ENCODE measurements at regions not wholly inside any gene's neighbourhood (a gene's known extent, or its start where the extent isn't known, plus 50 kb on each side); places are given as distances from the start of the nearest gene placed in this dataset.
"Not testable (repeated sequence)": the region's sequence is repeated elsewhere in the genome, so short reads cannot be mapped to it uniquely, and the experiment has no call there.

DNA sequence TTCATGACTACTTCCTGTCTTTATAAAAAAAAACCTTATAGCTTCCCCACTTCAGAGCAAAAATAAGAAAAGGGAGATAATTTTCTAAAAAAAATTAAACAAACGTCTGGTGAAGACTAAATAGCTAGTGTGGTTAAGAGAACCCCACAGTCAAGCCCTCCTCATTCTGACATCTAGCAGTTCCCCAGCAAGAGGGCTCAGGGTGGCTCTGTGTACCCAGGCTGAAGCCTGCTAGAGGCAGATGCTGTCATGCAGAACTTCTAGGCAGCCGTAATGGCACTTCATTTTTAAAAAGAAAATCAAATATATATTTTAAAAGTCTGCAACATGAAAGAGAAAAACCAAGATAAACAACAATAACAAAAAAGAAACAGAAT, 223.1 kb upstream of the KLF14 start:
- WGBS, result 57% methylated on average over 2 of the region's 2 CpGs
- H3K9me3 ChIP-seq, result no peaks in the 10 kb centered on the region
- no peaks in the 10 kb centered on the region for H3K27me3 ChIP-seq
- TF ChIP-seq POLR2A (IDR thresholded peaks at IDR 0.05; ENCODE audit: low read depth) (no peak), EP300 (IDR thresholded peaks at IDR 0.05) (no peak), POLR2AphosphoS5 (IDR thresholded peaks at IDR 0.05) (no peak)
- TF ChIP-seq, protein P1, sequence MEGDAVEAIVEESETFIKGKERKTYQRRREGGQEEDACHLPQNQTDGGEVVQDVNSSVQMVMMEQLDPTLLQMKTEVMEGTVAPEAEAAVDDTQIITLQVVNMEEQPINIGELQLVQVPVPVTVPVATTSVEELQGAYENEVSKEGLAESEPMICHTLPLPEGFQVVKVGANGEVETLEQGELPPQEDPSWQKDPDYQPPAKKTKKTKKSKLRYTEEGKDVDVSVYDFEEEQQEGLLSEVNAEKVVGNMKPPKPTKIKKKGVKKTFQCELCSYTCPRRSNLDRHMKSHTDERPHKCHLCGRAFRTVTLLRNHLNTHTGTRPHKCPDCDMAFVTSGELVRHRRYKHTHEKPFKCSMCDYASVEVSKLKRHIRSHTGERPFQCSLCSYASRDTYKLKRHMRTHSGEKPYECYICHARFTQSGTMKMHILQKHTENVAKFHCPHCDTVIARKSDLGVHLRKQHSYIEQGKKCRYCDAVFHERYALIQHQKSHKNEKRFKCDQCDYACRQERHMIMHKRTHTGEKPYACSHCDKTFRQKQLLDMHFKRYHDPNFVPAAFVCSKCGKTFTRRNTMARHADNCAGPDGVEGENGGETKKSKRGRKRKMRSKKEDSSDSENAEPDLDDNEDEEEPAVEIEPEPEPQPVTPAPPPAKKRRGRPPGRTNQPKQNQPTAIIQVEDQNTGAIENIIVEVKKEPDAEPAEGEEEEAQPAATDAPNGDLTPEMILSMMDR (IDR thresholded peaks at IDR 0.05), result no peak
- H3K4me3 ChIP-seq, result no peak overlapping the region
- H3K36me3 ChIP-seq, result peaks cover 0 to 58% (median 21%) of the 10 kb centered on the region in 4 donors
- peaks cover 41 to 75% (median 61%) of the 10 kb centered on the region in 4 donors for H3K4me1 ChIP-seq
- H3K27ac ChIP-seq (replicated peaks in 1 of 4), result no peak overlapping the region
- DNase-seq (ENCODE audit: extremely low spot score), result no peak
- intact Hi-C loops (cut with DNase I), result no loop called here

DNA sequence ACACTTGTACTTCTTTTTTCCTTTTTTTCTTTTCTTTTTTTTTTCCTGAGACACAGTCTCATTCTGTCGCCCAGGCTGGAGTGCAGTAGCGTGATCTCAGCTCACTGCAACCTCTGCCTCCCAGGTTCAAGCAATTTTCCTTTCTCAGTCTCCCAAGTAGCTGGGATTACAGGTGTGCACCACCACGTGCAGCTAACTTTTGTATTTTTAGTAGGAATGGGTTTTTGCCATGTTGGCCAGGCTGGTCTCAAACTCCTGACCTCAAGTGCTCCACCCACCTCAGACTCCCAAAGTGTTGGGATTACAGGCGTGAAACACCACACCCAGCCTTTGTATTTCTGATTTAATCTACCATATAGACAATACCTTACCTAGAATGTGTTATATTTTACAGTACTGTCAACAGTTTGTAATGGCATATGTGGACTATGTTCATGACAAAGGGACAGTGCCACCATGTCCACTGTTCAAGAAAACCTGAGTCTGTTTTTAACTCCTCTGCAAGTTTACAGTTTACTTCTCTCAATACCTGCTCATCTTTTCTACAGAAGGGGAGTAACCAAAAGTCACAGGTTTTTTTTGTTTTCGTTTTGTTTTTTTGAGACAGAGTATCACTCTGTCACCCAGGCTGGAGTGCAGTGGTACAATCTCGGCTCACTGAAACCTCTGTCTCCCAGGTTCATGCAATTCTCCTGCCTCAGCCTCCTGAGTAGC, 223.9 kb upstream of the KLF14 start:
- DNase-seq (ENCODE audit: extremely low spot score); intact Hi-C loops (cut with DNase I); H3K27me3 ChIP-seq; H3K27ac ChIP-seq (replicated peaks in 1 of 4); H3K4me3 ChIP-seq; H3K9me3 ChIP-seq: not testable (repeated sequence)
- peaks cover 0 to 54% (median 22%) of the 10 kb centered on the region in 4 donors for H3K36me3 ChIP-seq
- WGBS, result 90% methylated on average over 6 of the region's 6 CpGs
- H3K4me1 ChIP-seq, result peaks cover 49 to 76% (median 62%) of the 10 kb centered on the region in 4 donors

DNA sequence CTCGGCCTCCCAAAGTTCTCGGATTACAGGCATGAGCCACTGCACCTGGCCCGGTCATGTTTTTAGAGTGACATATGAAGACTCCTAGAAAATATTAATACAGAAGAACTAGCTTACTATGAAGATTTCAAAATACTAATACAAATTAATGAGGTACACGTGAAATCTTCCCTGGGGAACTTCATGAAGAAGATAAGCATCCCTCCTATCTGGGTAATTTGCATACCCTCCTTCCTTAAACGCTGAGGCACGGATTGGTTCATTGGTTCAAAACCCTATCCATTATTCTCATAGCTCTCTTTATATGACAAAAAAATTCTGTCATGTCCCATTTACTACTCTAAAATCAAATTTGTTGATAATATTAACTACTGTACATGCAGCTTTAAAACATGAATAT, 224.8 kb upstream of the KLF14 start:
- no peak for DNase-seq (ENCODE audit: extremely low spot score)
- WGBS, result 69% methylated on average over 6 of the region's 6 CpGs
- Histone ChIP-seq H3K9me3 (no peaks in the 10 kb centered on the region), H3K4me3 (no peak overlapping the region), H3K4me1 (peaks cover 50 to 77% (median 66%) of the 10 kb centered on the region in 4 donors), H3K36me3 (peaks cover 0 to 52% (median 22%) of the 10 kb centered on the region in 4 donors), H3K27ac (replicated peaks in 1 of 4) (no peak overlapping the region), H3K27me3 (no peaks in the 10 kb centered on the region)
- no peak for TF ChIP-seq EP300 (IDR thresholded peaks at IDR 0.05)
- TF ChIP-seq, protein P1 (IDR thresholded peaks at IDR 0.05), result no peak
- no peak for TF ChIP-seq POLR2A (IDR thresholded peaks at IDR 0.05; ENCODE audit: low read depth)
- no peak for TF ChIP-seq POLR2AphosphoS5 (IDR thresholded peaks at IDR 0.05)
- intact Hi-C loops (cut with DNase I), result no loop called here

DNA sequence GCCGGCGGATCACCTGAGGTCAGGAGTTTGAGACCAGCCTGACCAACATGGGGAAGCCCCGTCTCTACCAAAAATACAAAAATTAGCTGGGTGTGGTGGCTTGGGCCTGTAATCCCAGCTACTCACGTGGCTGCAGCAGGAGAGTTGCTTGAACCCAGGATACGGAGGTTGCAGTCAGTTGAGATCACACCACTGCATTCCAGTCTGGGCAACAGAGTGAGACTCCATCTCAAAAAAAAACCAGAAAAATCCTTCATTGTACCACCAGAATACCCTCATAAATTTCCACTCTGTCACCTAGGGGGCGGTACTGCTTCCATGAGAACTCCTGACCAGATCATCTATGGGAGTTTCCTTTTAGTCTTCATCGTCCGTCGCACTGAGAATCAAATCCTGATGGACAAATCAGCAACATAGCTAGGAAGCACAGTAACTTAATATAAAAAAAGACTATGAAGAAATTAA, 225.8 kb upstream of the KLF14 start:
- Histone ChIP-seq H3K27ac (replicated peaks in 1 of 4) (peak overlapping the region in 1 of 4 donors; percentile 44), H3K36me3 (peaks cover 0 to 47% (median 22%) of the 10 kb centered on the region in 4 donors), H3K9me3 (no peaks in the 10 kb centered on the region), H3K4me1 (peaks cover 50 to 78% (median 70%) of the 10 kb centered on the region in 4 donors), H3K4me3 (no peak overlapping the region), H3K27me3 (no peaks in the 10 kb centered on the region)
- 81% methylated on average over 9 of the region's 9 CpGs for WGBS
- intact Hi-C loops (cut with DNase I), result no loop called here
- DNase-seq (ENCODE audit: extremely low spot score), result no peak
- TF ChIP-seq, protein P1 (IDR thresholded peaks at IDR 0.05), result peak in 1 of 3 experiments; percentile 13
- TF ChIP-seq POLR2AphosphoS5 (IDR thresholded peaks at IDR 0.05), result no peak

DNA sequence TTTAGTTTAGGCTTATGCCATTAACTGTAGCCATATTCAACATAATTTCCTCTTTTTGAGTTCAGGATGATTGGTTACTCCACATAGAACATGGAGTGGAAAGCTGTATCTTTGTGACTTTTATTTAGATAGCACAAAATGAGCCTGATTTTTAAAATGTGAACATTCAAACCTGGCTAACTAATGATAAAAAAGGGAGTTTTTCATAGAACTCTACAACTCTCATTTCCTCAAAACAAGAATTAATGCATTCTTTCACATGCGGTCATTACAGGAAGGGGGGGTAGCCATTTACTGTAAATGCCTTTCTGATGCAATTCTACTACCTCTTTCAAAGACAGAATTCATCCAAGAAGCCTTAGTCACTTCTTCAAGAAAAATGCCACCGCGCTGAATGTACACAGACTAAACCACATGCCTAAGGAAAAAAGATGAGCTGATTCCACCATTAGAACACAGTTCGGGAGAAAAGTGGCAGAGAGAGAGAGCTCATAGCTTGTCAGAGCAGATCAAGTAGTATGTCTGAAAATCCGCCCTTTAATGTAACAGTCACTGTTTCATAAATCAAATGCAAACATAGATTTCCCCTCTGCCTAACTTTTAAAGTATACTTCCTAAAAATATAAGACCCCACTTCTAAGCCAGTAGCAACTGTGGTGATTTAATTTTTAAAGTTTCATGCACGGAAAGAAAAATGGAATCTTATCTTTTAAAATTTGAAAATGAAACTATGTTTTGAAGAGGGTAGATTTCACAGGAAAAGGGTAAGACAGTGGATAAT, 226.4 kb upstream of the KLF14 start:
- peaks cover 0 to 50% (median 21%) of the 10 kb centered on the region in 4 donors for H3K36me3 ChIP-seq
- TF ChIP-seq POLR2AphosphoS5 (IDR thresholded peaks at IDR 0.05), result no peak
- no peak for TF ChIP-seq EP300 (IDR thresholded peaks at IDR 0.05)
- TF ChIP-seq, protein P1 (IDR thresholded peaks at IDR 0.05), result no peak
- TF ChIP-seq POLR2A (IDR thresholded peaks at IDR 0.05; ENCODE audit: low read depth), result no peak

More for the DNA sequence above, 226.4 kb upstream of the KLF14 start:
- H3K27ac ChIP-seq (replicated peaks in 1 of 4), result peak overlapping the region in 1 of 4 donors; percentile 44
- peaks cover 50 to 75% (median 68%) of the 10 kb centered on the region in 4 donors for H3K4me1 ChIP-seq
- DNase-seq (ENCODE audit: extremely low spot score), result no peak
- WGBS, result 59% methylated on average over 6 of the region's 6 CpGs
- H3K4me3 ChIP-seq, result no peak overlapping the region
- H3K9me3 ChIP-seq, result no peaks in the 10 kb centered on the region
- intact Hi-C loops (cut with DNase I), result no loop called here
- no peaks in the 10 kb centered on the region for H3K27me3 ChIP-seq

All from esophagus muscularis mucosa (tissue), 4 donors.